Esophagus muscularis mucosa (tissue), 4 donors: ENCODE measurements at regions not wholly inside any gene's neighbourhood (a gene's known extent, or its start where the extent isn't known, plus 50 kb on each side); places are given as distances from the start of the nearest gene placed in this dataset.
"Not testable (repeated sequence)": the region's sequence is repeated elsewhere in the genome, so short reads cannot be mapped to it uniquely, and the experiment has no call there.

Experiments
- DNase-seq: peaks from one replicate; pipeline ENCODE4 v3.0.0-alpha.2; 2017; ENCODE audit errors: extremely low spot score
- H3K27ac ChIP-seq, 4 donors: fragments of 200-600 bp; sonication (generic); replicated peaks in 1 of 4; 1 replicate in 3 of 4; 2 replicates in 1 of 4; pipeline ENCODE4 v1.5.1; 2016 to 2019; ENCODE audit warnings: mild to moderate bottlenecking in 1 of 4
- H3K27me3 ChIP-seq, 4 donors: fragments of 200-600 bp; sonication (generic); one replicate each; pipeline versions ENCODE4 v1.5.1 to v1.6.0; 2016 to 2019
- H3K36me3 ChIP-seq, 4 donors: fragments of 200-600 bp; sonication (generic); one replicate each; pipeline ENCODE4 v1.5.1; 2016 to 2019
- H3K4me1 ChIP-seq, 4 donors: fragments of 200-600 bp; sonication (generic); one replicate each; pipeline ENCODE4 v1.5.1; 2016 to 2019
- H3K4me3 ChIP-seq, 4 donors: fragments of 200-600 bp; sonication (generic); 1 replicate in 2 of 4; 2 replicates in 2 of 4; pipeline ENCODE4 v1.5.1; 2016 to 2019; ENCODE audit warnings: mild to moderate bottlenecking in 4 of 4, moderate library complexity in 1 of 4
- H3K9me3 ChIP-seq, 4 donors: fragments of 200-600 bp; sonication (generic); 1 replicate in 3 of 4; 2 replicates in 1 of 4; pipeline ENCODE4 v1.5.1; 2016 to 2019
- CTCF ChIP-seq, 3 experiments: fragments of 200-600 bp in 2 of 3; fragments of 450-650 bp in 1 of 3; sonication (generic) in 2 of 3; IDR thresholded peaks; one replicate each; pipeline ENCODE4 v1.5.1; 2017 to 2019; ENCODE audit warnings: antibody characterized with exemption in 3 of 3, mild to moderate bottlenecking in 2 of 3, moderate library complexity in 1 of 3
- EP300 ChIP-seq: sonication (generic); formaldehyde crosslinking; IDR thresholded peaks from one replicate; pipeline ENCODE4 v1.6.1; 2017; ENCODE audit warnings: antibody characterized with exemption
- POLR2A ChIP-seq: fragments of 450-650 bp; IDR thresholded peaks from one replicate; pipeline ENCODE4 v1.6.1; 2017; ENCODE audit warnings: antibody characterized with exemption, moderate library complexity, mild to moderate bottlenecking, low read depth
- POLR2AphosphoS5 ChIP-seq, 2 donors: sonication (generic); formaldehyde crosslinking; IDR thresholded peaks; one replicate each; pipeline ENCODE4 v1.6.1; 2017; ENCODE audit warnings: antibody characterized with exemption in 2 of 2
- WGBS: methylation state at CpG from one replicate; pipeline ENCODE4 v1.1.5; 2018; 5-methylcytosine and 5-hydroxymethylcytosine counted together
- intact Hi-C: fragments of 100-400 bp; cut with DNase I; formaldehyde crosslinking; loops from one replicate; pipeline ENCODE4 v1.15.1; 2023

GRCh38 chr6:43886067-43886461, 116.1 kb downstream of the VEGFA start:
- Histone ChIP-seq H3K27ac (no peak overlapping the region), H3K4me1 (no peaks in the 10 kb centered on the region), H3K36me3 (no peaks in the 10 kb centered on the region), H3K9me3 (no peaks in the 10 kb centered on the region), H3K27me3 (peaks cover 0 to 23% (median 0%) of the 10 kb centered on the region in 4 donors), H3K4me3 (no peak overlapping the region)
- 76% methylated on average over 9 of the region's 10 CpGs for WGBS
- DNase-seq = no peak
- intact Hi-C loops = no loop called here
- no peak for TF ChIP-seq CTCF (IDR thresholded peaks at IDR 0.05)
- TF ChIP-seq EP300 = no peak
- no peak for TF ChIP-seq POLR2A

- no peak overlapping the region for H3K4me3 ChIP-seq
- H3K9me3 ChIP-seq = no peaks in the 10 kb centered on the region
- WGBS = 94% methylated on average over 6 of the region's 6 CpGs
- no peak overlapping the region for H3K27ac ChIP-seq
- intact Hi-C loops = no loop called here
- no peak for TF ChIP-seq EP300
- TF ChIP-seq POLR2A = no peak
- no peak for TF ChIP-seq POLR2AphosphoS5 (IDR thresholded peaks at IDR 0.05)
- TF ChIP-seq CTCF (IDR thresholded peaks at IDR 0.05) = no peak
- no peak for DNase-seq
- peaks cover 0 to 18% (median 0%) of the 10 kb centered on the region in 4 donors for H3K27me3 ChIP-seq
- no peaks in the 10 kb centered on the region for H3K4me1 ChIP-seq
- no peaks in the 10 kb centered on the region for H3K36me3 ChIP-seq
Measured at GRCh38 chr6:43885399-43886066, 115.5 kb downstream of the VEGFA start.

GRCh38 chr6:43884652-43885022, 114.6 kb downstream of the VEGFA start:
- intact Hi-C loops = no loop called here
- WGBS = 55% methylated on average over 2 of the region's 5 CpGs
- Histone ChIP-seq H3K4me3 (no peak overlapping the region), H3K27ac (no peak overlapping the region), H3K4me1 (no peaks in the 10 kb centered on the region), H3K27me3 (peaks cover 0 to 9% (median 0%) of the 10 kb centered on the region in 4 donors), H3K9me3 (no peaks in the 10 kb centered on the region), H3K36me3 (no peaks in the 10 kb centered on the region)
- no peak for TF ChIP-seq CTCF (IDR thresholded peaks at IDR 0.05)
- TF ChIP-seq POLR2AphosphoS5 (IDR thresholded peaks at IDR 0.05) = no peak
- TF ChIP-seq EP300 = no peak
- TF ChIP-seq POLR2A = no peak
- DNase-seq = no peak

GRCh38 chr6:43883847-43884651, 114.0 kb downstream of the VEGFA start:
- Histone ChIP-seq H3K27ac (no peak overlapping the region), H3K9me3 (no peaks in the 10 kb centered on the region), H3K4me1 (no peaks in the 10 kb centered on the region), H3K4me3 (no peak overlapping the region), H3K27me3 (peaks cover 0 to 9% (median 0%) of the 10 kb centered on the region in 4 donors), H3K36me3 (no peaks in the 10 kb centered on the region)
- intact Hi-C loops = no loop called here
- WGBS = 53% methylated on average over 5 of the region's 7 CpGs
- TF ChIP-seq CTCF (IDR thresholded peaks at IDR 0.05) (no peak), POLR2A (no peak), EP300 (no peak), POLR2AphosphoS5 (IDR thresholded peaks at IDR 0.05) (no peak)
- no peak for DNase-seq

GRCh38 chr6:43882690-43883448, 112.9 kb downstream of the VEGFA start:
- DNase-seq, H3K36me3 ChIP-seq, H3K9me3 ChIP-seq, intact Hi-C loops, H3K4me1 ChIP-seq, H3K4me3 ChIP-seq, H3K27ac ChIP-seq, H3K27me3 ChIP-seq: not testable (repeated sequence)
- 94% methylated on average over 9 of the region's 9 CpGs for WGBS
